C1 segment of cervical spinal cord (tissue), 14 donors: ENCODE measurements at regions not wholly inside any gene's neighbourhood (a gene's known extent, or its start where the extent isn't known, plus 50 kb on each side); places are given as distances from the start of the nearest gene placed in this dataset.
"Not testable (repeated sequence)": the region's sequence is repeated elsewhere in the genome, so short reads cannot be mapped to it uniquely, and the experiment has no call there.

Experiments used
- DNase-seq, 14 donors: peaks; one replicate each; lab custom pipeline; 2025; lab: John Stamatoyannopoulos, UW

DNA sequence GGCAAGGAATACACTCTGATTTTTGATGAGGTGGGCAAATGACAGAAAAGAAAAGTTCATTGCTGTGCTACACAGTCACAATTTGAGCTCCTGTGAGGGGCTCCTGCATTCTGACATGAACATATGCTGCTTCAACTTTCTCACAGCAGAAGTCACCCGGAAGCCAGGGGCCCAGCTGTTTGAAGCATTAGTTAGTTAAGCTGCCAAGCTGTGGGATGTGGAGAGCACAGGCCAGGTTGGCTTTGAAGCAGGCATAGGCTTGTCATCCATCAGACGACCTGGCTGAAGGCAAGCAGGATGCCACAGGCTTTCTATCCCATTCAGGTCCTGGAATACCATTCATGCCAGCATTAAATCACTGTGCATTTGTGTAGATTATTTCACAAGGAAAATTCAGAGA, 63.1 kb downstream of the MTNR1B start:
- no peak for DNase-seq

- DNase-seq: no peak
These were observed 63.6 kb downstream of the MTNR1B start for GRCh38 chr11:93033093-93033492.

DNA sequence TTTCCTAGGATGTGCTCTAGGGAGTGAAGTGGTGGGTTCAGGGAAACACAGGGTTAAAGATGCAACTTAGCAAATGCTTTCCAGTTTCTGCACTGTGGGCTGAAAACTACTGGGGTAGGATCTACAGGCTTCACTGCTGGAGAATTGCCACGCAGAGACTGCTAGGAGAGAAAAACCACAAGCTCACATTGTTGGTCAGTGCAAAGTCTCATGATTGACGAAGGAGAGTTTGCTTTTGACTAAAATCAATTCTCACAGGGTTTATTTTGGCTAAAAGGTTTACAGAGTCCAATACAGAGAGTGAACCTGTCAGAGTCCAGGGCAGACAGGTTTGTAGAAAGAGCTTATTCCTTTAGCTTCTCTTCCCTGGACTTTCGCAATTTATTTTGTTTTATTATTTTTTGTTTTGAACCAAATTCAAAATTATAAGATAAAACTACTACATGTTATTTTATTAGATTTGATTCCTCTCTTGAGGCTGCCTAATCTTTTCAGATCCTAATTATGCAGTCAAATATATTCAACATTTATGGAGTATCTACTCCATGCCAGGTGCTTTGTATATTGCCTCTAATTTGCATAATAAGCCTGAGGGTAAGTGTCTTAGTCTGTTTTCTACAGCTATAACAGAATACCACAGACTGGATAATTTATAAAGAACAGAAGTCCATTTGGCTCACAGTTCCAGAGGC, 64.7 kb downstream of the MTNR1B start:
- no peak for DNase-seq

- DNase-seq: no peak
These were observed 65.2 kb downstream of the MTNR1B start for GRCh38 chr11:93034723-93035039.

GRCh38 chr11:93038521-93038920, 69.1 kb downstream of the MTNR1B start:
- no peak for DNase-seq

GRCh38 chr11:93039531-93040240, 70.2 kb downstream of the MTNR1B start:
- DNase-seq: no peak

DNA sequence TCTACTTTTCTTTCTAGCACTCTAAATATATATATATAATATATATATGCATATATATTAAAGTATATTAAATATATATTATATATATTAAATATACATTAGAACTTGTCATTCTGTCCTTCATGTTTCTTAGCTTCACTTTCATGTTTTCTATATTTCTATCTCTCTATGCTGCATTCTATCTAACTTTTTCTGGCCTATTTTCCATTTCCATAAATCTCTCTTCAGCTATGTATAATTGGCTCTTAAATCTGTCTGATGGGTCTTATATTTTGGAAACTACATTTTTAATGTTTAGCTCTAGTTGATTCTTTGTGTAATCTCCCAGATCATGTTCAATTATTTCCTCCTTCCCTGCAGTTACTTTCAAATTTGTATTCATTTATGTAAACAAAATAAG, 72.2 kb downstream of the MTNR1B start:
- no peak for DNase-seq

- DNase-seq: not testable (repeated sequence)
These were observed 73.7 kb downstream of the MTNR1B start for GRCh38 chr11:93043186-93043585.

GRCh38 chr11:93049740-93050139, 80.3 kb downstream of the MTNR1B start:
- DNase-seq: no peak

GRCh38 chr11:93051186-93051585, 81.7 kb downstream of the MTNR1B start:
- no peak for DNase-seq

DNA sequence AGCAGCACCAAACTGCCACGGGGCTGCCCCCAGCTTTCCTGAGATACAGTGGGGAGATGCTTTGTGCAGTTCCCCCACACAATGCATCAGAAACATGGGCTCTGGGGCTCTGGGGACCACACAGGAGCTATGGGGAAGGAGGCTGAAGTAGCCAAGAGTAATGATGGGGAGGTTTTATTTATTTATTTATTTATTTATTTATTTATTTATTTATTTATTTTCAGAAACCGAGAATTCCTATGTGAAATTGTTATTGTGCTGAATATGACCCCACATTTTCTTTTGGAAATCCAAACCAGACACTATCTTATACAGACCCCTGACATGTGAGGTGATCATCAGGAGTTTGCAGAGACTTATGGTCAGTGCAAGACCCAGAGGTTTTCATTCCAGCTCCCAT, 84.4 kb downstream of the MTNR1B start:
- no peak for DNase-seq

GRCh38 chr11:93054279-93054678, 84.8 kb downstream of the MTNR1B start:
- no peak for DNase-seq

GRCh38 chr11:93054881-93055280, 85.4 kb downstream of the MTNR1B start:
- DNase-seq: no peak

- no peak for DNase-seq
These were observed 89.9 kb downstream of the MTNR1B start for GRCh38 chr11:93059117-93059957.

GRCh38 chr11:93063086-93063485, 93.6 kb downstream of the MTNR1B start:
- no peak for DNase-seq

DNA sequence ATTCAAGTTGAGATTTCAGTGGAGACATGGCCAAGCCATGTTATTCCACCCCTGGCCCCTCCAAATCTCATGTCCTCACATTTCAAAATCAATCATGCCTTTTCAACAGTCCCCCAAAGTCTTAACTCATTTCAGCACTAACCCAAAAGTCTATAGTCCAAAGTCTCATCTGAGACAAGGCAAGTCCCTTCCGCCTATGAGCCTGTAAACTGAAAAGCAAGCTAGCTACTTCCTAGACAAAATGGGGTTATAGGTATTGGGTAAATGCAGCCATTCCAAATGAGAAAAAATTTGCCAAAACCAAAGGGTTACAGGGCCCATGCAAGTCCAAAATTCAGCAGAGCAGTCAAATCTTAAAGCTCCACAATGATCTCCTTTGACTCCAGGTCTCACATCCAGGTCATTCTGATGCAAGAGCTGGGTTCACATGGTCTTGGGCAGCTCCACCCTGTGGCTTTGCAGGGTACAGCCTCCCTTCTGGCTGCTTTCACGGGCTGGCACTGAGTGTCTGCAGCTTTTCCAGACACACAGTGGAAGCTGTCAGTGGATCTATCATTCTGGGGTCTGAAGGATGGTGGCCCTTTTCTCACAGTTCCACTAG, 95.7 kb downstream of the MTNR1B start:
- DNase-seq: not testable (repeated sequence)

DNA sequence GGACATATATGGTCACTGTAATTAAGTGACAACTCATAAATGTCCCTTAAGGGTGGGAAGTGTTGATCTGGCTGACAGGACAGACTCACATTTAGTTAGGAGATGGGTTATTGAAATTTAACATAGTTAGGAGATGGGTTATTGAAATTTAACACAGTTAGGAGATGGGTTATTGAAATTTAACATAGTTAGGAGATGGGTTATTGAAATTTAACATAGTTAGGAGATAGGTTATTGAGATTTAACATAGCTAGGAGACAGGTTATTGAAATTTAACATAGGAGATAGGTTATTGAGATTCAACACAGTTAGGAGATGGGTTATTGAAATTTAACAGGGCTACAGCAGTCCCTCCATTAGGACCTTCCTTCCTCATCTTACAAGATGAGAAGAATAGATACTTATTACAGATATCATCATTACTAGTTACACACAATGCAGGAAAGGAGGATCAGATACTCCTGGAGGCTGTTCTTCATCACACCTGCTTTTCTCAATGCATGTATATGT, 98.5 kb downstream of the MTNR1B start:
- DNase-seq: no peak

DNA sequence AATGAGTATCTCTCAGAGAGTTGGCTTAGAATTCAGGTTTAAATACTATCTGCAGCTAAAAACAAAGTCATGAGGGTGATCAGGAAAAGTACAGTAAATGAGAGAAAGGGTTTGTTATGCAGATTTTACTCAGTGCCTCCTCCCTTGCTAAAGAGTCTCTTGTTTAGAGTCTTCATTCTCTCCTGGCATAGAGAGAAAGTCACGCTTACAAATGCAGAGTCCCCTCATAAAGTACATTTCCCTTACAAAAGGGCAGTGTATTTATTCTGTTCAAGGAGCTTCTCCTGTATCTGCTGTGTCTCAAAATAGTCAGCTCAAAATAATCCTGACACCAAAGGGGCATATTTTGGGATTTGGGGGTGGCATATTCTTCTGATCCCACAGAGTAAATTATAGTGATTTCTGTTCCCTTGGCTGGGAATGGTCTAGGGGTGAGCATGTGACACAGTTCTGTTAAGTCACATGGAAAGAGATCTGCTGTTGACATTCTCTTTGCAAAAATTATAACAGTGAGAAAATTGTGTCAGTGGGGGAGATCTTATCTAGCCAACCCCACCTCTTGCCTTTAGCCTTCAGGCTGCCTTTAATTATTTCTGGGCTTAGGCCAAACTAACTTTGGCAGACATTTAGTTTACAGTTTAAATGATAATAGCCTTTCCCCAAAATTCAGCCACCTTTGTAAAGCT, 102.9 kb downstream of the MTNR1B start:
- DNase-seq: no peak

DNA sequence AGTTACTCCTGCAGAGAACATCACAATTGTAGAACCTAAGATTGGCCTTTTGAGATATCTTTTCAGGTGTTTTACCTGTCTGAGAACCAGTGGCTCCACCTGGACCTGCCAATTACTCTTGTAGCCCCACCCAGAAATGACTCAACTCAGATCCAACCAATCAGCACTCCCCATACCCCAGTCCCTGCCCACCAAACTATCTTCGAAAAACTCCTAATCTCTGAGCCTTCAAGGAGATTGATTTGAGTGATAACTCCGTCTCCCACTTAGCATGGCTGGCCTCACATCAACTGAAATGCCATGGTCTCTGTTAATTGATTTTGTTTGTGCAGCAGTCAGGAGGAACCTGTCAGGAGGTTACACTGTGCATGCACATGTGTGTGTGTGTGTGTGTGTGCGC, 103.6 kb downstream of the MTNR1B start:
- DNase-seq: no peak

DNA sequence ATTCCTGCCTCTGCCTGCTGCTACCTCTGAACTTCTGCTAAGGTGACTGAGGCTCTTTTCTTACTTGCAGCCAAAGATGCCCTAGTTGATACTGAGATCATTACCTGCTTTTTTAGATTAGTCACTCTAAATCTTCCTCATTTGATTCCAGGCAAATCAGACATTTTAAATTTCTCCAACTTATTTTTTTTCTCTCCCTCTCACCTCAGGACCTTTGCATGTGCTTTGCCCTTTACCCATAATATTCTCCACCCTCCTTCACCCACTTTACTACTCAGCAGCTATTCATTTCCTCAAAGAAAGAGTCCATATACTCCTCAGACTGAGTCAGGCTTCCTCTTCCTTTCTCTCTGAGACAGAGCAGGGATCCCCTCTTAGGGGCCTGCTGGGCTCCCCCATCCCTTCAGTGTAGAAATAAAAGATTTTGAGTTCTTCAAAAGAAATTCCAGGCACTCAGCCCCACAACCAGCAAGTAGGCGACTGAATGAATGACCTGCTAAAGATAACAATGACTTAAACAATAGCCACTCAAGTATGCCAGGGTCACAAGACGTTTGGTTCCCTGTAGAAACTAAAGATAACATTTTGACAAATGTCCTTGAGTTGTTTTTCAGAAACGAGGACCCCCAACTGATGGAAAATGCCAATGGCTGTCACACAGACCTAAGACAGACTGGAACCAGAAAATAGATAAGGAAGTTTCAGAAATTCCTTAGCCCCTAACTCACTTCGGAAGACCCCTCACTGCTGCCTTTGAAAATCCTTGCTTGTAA, 104.2 kb downstream of the MTNR1B start:
- DNase-seq: no peak

DNA sequence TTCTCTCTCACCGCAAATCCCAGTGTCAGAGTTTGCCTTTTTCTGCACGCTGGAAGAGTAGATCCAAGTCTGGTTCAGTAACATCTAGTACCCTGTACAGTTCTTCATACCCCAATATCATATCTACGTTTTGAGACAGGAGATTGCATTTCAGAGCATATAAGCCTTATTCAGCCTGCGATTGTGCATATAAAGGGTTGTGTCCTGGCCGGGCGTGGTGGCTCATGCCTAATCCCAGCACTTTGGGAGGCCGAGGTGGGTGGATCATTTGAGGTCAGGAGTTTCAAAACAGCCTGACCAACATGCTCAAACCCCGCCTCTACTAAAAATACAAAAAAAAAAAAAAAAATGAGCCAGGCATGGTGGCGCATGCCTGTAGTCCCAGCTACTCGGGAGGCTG, 104.9 kb downstream of the MTNR1B start:
- DNase-seq: no peak
